IMR-90 (cell line): ENCODE measurements at regions not wholly inside any gene's neighbourhood (a gene's known extent, or its start where the extent isn't known, plus 50 kb on each side); places are given as distances from the start of the nearest gene placed in this dataset.

Source experiments
- ATAC-seq: fragments of 200-7000 bp; cut with Tn5 transposase; 2 replicates; pipeline ENCODE4 v1.9.1; 2020; ENCODE audit warnings: low read depth, mild to moderate bottlenecking, moderate library complexity
- BruUV-seq: library from RNA; stranded (reverse); fragments of 400-500 nt; replicated peaks from 2 replicates; lab custom pipeline; 2021; lab: Mats Ljungman, UMichigan
- CTCF ChIA-PET: fragments of 300-600 bp; formaldehyde crosslinking; extraction: SDS; loops from one replicate; lab custom pipeline; 2021; ENCODE audit warnings: antibody characterized with exemption; lab: Yijun Ruan, JAX
- POLR2A ChIA-PET: fragments of 300-600 bp; sonication (Branson Sonifier 250); formaldehyde crosslinking; loops from one replicate; lab custom pipeline; 2022; ENCODE audit warnings: antibody characterized with exemption; ENCODE audit not compliant: unreplicated experiment; lab: Charles Lee
- DNase-seq: peaks from one replicate; pipeline ENCODE4 v3.0.0; 2013
- H2AFZ ChIP-seq: replicated peaks from 2 replicates; pipeline ENCODE3; 2013; ENCODE audit warnings: low read length, mild to moderate bottlenecking; ENCODE audit not compliant: poor library complexity
- H2AK5ac ChIP-seq: 2 replicates; pipeline ENCODE4 v1.6.1; 2013; ENCODE audit warnings: low read depth, low read length, inconsistent platforms
- H2AK9ac ChIP-seq: replicated peaks from 2 replicates; pipeline ENCODE3; 2013; ENCODE audit warnings: mild to moderate bottlenecking, low read depth, low read length, moderate library complexity; ENCODE audit not compliant: poor library complexity
- H2BK120ac ChIP-seq: 2 replicates; pipeline ENCODE4 v1.6.1; 2013; ENCODE audit warnings: low read depth, low read length, inconsistent platforms
- H2BK15ac ChIP-seq: 3 replicates; pipeline ENCODE4 v1.6.1; 2013; ENCODE audit warnings: low read depth, low read length, inconsistent platforms
- H2BK20ac ChIP-seq: 2 replicates; pipeline ENCODE4 v1.6.1; 2013; ENCODE audit warnings: low read depth, mild to moderate bottlenecking, inconsistent platforms, low read length, moderate library complexity
- H2BK5ac ChIP-seq: 2 replicates; pipeline ENCODE4 v1.6.1; 2013; ENCODE audit warnings: mild to moderate bottlenecking, low read depth, low read length, inconsistent platforms; ENCODE audit not compliant: poor library complexity, severe bottlenecking
- H3K14ac ChIP-seq: replicated peaks from 2 replicates; pipeline ENCODE4 v1.6.1; 2013; ENCODE audit warnings: low read depth, low read length, inconsistent platforms
- H3K18ac ChIP-seq: 2 replicates; pipeline ENCODE4 v1.6.1; 2013; ENCODE audit warnings: low read depth, low read length, control low read depth
- H3K23ac ChIP-seq: 2 replicates; pipeline ENCODE4 v1.6.1; 2013; ENCODE audit warnings: low read depth, low read length, inconsistent platforms
- H3K27ac ChIP-seq: 2 replicates; pipeline ENCODE4 v1.5.1; 2013; ENCODE audit warnings: mild to moderate bottlenecking, control low read depth, low read length; ENCODE audit not compliant: insufficient read depth
- H3K27me3 ChIP-seq: 2 replicates; pipeline ENCODE4 v1.6.1; 2013; ENCODE audit warnings: low read length; ENCODE audit not compliant: control insufficient read depth, insufficient read depth
- H3K36me3 ChIP-seq: 2 replicates; pipeline ENCODE4 v1.6.1; 2013; ENCODE audit warnings: low read length, mixed read lengths; ENCODE audit not compliant: control insufficient read depth, insufficient read depth
- H3K4ac ChIP-seq: 2 replicates; pipeline ENCODE4 v1.6.1; 2013; ENCODE audit warnings: low read depth, low read length, inconsistent platforms
- H3K4me1 ChIP-seq: 2 replicates; pipeline ENCODE4 v1.6.1; 2013; ENCODE audit warnings: low read length, mixed read lengths; ENCODE audit not compliant: control insufficient read depth, insufficient read depth
- H3K4me2 ChIP-seq: 2 replicates; pipeline ENCODE4 v1.6.1; 2013; ENCODE audit warnings: low read depth, mild to moderate bottlenecking, control low read depth, low read length, moderate library complexity
- H3K4me3 ChIP-seq: 2 replicates; pipeline ENCODE4 v1.5.1; 2013; ENCODE audit warnings: low read depth, mild to moderate bottlenecking, control low read depth, low read length, moderate library complexity; ENCODE audit not compliant: insufficient read depth
- H3K56ac ChIP-seq: 2 replicates; pipeline ENCODE4 v1.6.1; 2013; ENCODE audit warnings: low read length, inconsistent platforms; ENCODE audit not compliant: insufficient read depth; ENCODE audit errors: extremely low read depth
- H3K79me1 ChIP-seq, 2 experiments: 2 replicates each; pipeline ENCODE4 v1.6.1; 2013; ENCODE audit warnings: low read length in 2 of 2, inconsistent platforms in 1 of 2, low read depth in 1 of 2
- H3K9ac ChIP-seq: 2 replicates; pipeline ENCODE4 v1.6.1; 2013; ENCODE audit warnings: low read depth, low read length, control low read depth
- H3K9me1 ChIP-seq: 2 replicates; pipeline ENCODE4 v1.6.1; 2013; ENCODE audit warnings: low read length, inconsistent platforms; ENCODE audit not compliant: insufficient read depth
- H3K9me3 ChIP-seq: 2 replicates; pipeline ENCODE4 v1.6.1; 2013; ENCODE audit warnings: low read length; ENCODE audit not compliant: control insufficient read depth, insufficient read depth
- H4K20me1 ChIP-seq: 2 replicates; pipeline ENCODE4 v1.6.1; 2013; ENCODE audit warnings: low read length, inconsistent platforms; ENCODE audit not compliant: insufficient read depth
- H4K5ac ChIP-seq: 2 replicates; pipeline ENCODE4 v1.6.1; 2013; ENCODE audit warnings: mild to moderate bottlenecking, low read depth, low read length, control low read depth
- H4K8ac ChIP-seq, 2 experiments: 2 replicates each; pipeline ENCODE4 v1.6.1; 2013; ENCODE audit warnings: low read depth in 2 of 2, low read length in 2 of 2, control low read depth in 1 of 2, inconsistent platforms in 1 of 2
- H4K91ac ChIP-seq: 2 replicates; pipeline ENCODE4 v1.6.1; 2013; ENCODE audit warnings: low read depth, low read length, inconsistent platforms; ENCODE audit not compliant: insufficient read depth
- BHLHE40 ChIP-seq: fragments of 150-350 bp; IDR thresholded peaks from 2 replicates; pipeline ENCODE4 v1.6.1; 2016; ENCODE audit warnings: mild to moderate bottlenecking, low read depth, low read length
- POLR2A ChIP-seq: IDR thresholded peaks from 2 replicates; pipeline ENCODE4 v1.6.1; 2012; ENCODE audit warnings: mild to moderate bottlenecking, low read depth, low read length
- RAD21 ChIP-seq: IDR thresholded peaks from 2 replicates; pipeline ENCODE4 v1.6.1; 2012; ENCODE audit warnings: low read length, improper control_type of control experiment
- WGBS, 2 experiments: methylation state at CpG; one replicate each; pipeline versions ENCODE4 v1.1.5 to v1.1.7; 2013; ENCODE audit warnings: missing lambda C conversion rate in 2 of 2; ENCODE audit not compliant: insufficient read length in 1 of 2; ENCODE audit errors: extremely low coverage in 2 of 2; 5-methylcytosine and 5-hydroxymethylcytosine counted together
- dilution Hi-C: fragments of 300-500 bp; cut with HindIII; formaldehyde crosslinking; loops from one replicate; pipeline ENCODE4 v1.14.3; 2018; ENCODE audit warnings: low sequenced_read_pairs; ENCODE audit not compliant: unreplicated experiment
- in situ Hi-C: fragments of 300-500 bp; cut with MboI; formaldehyde crosslinking; loops from 3 replicates; pipeline ENCODE4 v1.14.3; 2019; ENCODE audit warnings: low sequenced_read_pairs, inconsistent platforms, mixed read lengths
- intact Hi-C: fragments of 100-400 bp; cut with micrococcal nuclease; formaldehyde crosslinking; loops from 2 replicates; pipeline ENCODE4 v1.10.0; 2022

GRCh38 chr22:27273853-27274252 lies 527.7 kb downstream of the MN1 start:
- no peak for ATAC-seq
- TF ChIP-seq POLR2A (no peak), BHLHE40 (no peak), RAD21 (no peak)
- no peak overlapping the region for H3K4me3 ChIP-seq
- H2BK15ac ChIP-seq: no peak overlapping the region
- H3K9me3 ChIP-seq: peaks cover 7% of the 10 kb centered on the region
- H3K4me2 ChIP-seq: no peak overlapping the region
- intact Hi-C loops: no loop called here
- H2AFZ ChIP-seq: no peak overlapping the region
- H4K20me1 ChIP-seq: no peaks in the 10 kb centered on the region
- no peak overlapping the region for H3K18ac ChIP-seq
- H2AK5ac ChIP-seq: no peak overlapping the region
- H3K4ac ChIP-seq: no peak overlapping the region
- no peak overlapping the region for H2BK5ac ChIP-seq
- dilution Hi-C loops: no loop called here
- H3K27me3 ChIP-seq: peaks cover 48% of the 10 kb centered on the region
- no peak overlapping the region for H4K91ac ChIP-seq
- H3K27ac ChIP-seq: no peak overlapping the region
- no peak overlapping the region for H2AK9ac ChIP-seq
- DNase-seq: no peak
- no peak overlapping the region for H4K5ac ChIP-seq
- POLR2A ChIA-PET: no interaction called here
- no TSS peak for BruUV-seq
- H2BK120ac ChIP-seq: no peak overlapping the region
- H3K36me3 ChIP-seq: no peaks in the 10 kb centered on the region
- in situ Hi-C loops: no loop called here
- no peak overlapping the region for H3K56ac ChIP-seq
- no peaks in the 10 kb centered on the region for H3K4me1 ChIP-seq
- no peak overlapping the region for H4K8ac ChIP-seq
- H3K23ac ChIP-seq: no peak overlapping the region
- no peaks in the 10 kb centered on the region for H3K79me1 ChIP-seq
- CTCF ChIA-PET: no interaction called here
- no peak overlapping the region for H3K14ac ChIP-seq
- 100% methylated on average over 1 of the region's 10 CpGs; no CpG with 5 or more reads in 1 of the 2 experiments for WGBS, 2 experiments
- no peak overlapping the region for H3K9ac ChIP-seq
- H3K9me1 ChIP-seq: no peaks in the 10 kb centered on the region
- no peak overlapping the region for H2BK20ac ChIP-seq
